Right kidney (tissue), 1 donor: ENCODE measurements at regions not wholly inside any gene's neighbourhood (a gene's known extent, or its start where the extent isn't known, plus 50 kb on each side); places are given as distances from the start of the nearest gene placed in this dataset.

ENCODE experiments used
- DNase-seq: peaks from one replicate; pipeline ENCODE4 v3.0.0-alpha.2; 2016

DNA sequence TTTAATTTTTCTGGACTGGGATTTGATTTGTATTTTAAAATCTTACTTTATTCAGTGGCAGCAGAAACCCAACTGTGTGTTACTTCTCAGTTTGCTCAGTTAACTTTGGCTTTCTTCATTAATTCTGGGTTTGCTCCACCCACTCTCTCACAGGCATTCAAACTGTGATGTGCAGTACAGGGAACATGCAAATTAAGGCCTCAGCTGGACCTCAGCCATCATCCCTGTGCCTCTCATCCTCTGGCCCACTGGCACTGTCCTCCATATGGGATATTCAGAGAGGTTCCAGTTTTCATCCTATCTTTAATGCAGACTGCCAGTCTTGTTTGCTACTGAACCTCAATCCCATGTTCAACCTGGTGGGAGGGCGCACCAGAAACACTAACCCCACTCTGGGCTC, 743.4 kb upstream of the IGFBP3 start:
- DNase-seq: no peak

DNA sequence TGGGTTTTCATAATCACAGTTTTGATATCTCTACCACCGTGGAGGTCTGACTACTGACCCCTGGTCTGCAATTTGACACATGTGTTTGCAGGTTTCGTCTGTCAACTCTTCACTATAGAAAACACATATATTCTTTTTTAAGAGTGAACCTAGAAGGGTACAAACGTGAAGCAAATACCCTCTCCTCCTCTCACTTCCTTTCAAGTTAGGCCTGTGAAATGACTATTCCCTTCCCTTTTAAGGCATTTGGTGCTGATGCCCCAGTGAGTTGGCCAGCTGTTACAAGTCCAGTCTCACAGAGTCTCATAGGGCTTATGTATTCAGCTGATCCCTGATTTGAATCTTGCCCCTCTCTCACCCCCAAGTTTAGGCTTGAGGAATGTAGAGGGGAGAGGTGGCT, 742.0 kb upstream of the IGFBP3 start:
- no peak for DNase-seq

DNA sequence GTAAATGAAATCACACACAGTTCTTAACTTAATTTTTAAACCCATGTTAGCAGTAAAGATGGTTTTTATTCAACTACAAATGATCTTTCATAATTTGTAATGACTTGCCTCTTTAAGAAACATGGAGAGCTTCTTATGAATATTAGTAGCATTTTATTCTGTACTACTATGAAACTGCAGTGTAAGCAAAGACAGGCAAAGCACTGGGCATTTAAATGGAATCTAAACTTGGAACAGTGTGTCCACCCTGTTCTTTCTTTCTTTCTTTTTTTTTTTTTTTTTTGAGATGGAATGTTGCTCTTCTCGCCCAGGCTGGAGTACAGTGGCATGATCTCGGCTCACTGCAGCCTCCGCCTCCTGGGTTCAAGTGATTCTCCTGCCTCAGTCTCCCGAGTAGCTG, 740.4 kb upstream of the IGFBP3 start:
- DNase-seq: no peak

DNA sequence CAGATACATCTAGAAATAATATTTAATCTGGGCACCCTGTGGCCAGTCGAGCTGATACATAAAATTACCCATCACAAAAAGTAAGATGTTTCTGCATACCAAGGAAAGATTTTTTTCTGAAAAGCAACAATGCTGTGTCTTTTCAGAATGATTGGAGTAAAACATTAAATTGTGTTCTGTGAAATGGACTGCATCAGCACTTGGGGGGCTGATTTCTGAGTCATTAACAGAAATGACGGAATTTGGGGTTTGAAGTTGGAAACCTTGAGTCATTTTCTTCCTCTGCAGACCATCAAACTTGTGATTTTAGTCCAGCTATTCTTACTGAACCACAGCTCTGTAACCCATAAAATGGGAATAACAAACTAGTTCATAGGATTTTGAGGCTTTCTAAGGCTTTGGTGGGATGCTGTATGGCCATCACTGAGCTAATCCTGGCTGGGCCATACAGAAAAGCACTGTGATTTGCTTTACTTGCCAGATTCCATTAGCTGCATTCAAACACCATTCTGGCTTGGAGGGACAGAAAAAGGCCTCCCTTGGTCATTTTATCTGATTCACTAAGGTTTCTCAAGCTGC, 739.4 kb upstream of the IGFBP3 start:
- no peak for DNase-seq

DNA sequence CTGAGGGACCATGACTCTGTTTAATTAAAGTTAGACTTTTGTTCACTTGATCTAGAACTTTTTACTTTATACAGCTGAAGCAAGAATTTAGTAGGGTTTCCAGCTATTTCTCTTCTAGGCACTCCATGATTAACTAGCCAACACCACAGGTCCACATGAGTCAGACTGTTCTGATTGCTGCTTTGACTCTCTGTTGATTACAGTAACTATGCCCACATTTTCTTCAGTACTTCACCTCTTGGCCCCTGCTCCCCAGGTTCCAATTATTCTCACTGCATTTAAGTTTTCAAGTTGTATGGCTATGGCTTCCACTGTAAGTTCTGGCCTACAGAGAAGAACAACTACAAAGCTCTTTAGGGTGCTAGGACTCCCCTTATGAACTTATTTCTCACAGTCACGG, 737.2 kb upstream of the IGFBP3 start:
- DNase-seq: no peak

DNA sequence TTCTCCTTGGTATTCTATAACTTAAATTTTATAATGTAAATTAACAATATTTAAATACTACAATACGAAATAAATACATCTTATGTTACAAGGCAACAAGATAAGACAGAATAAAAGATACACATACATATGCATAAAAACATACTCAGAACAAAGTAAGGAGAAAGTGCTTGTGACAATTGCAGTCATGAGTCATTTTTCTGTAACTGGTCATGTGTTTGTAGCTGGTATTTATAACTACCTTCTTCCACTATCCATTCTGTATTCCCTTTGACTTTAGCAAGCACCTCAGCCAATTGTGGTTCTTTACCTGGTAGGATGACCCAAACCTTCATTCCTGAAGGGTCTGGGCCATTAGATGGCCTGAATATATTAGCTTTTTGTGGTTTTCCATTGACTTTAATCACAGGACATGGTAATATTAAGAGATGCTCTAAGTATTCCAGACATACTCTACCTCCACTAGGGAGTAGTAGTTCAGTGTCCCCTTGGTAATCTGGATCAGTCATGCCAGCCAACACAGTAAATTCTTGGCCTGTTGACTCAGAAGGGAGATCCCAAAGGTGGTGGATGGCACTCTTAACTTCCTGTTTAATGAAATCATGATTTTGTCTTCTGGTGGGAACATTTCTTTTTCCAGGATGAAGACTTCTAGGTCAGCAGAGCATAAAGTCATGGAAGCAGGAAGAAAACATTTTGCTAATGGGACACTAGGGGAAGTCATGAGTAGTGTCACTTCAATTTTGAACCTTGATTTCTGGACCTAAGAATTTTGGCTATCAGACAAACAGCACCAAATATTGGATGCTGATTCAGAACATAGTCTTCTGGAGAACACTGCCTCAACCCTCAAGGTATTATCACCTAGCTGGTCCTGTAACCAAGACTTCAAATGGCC, 733.7 kb upstream of the IGFBP3 start:
- DNase-seq: no peak

DNA sequence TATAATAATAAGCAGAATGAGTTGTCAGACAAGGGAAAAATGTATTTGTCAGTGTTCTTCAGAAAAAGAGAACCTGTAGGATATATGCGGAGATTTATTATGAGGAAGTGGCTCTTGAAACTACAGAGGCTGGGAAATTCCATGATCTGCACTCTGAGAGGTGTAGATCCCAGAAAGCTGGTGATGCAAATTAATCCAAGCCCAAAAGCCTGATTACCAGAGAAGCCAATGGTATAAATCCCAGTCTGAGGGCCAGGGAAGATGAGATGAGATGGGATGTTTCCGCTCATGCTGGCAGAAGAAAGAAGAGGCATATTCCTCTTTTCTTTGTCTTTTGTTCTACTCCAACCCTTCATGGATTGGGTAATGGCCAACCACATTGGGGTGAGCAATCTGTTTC, 732.8 kb upstream of the IGFBP3 start:
- DNase-seq: no peak

DNA sequence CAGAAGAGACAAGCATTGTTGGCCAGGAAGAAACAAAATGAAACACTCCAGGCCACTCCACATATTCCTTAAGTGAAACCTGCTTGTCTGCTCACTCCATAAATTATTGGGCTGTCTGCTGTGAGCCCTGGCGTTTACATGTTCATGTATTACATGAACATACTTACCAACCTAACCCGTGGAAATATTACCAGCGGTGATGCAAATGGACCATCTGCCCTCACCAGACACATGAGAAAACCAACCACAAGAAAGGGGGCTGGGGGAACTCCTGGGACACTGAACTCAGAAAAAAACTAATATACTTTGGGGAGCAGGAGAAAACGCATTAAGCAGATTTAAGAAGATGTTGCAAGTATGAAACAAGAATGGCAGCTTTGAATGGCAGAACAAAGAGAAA, 731.2 kb upstream of the IGFBP3 start:
- no peak for DNase-seq

DNA sequence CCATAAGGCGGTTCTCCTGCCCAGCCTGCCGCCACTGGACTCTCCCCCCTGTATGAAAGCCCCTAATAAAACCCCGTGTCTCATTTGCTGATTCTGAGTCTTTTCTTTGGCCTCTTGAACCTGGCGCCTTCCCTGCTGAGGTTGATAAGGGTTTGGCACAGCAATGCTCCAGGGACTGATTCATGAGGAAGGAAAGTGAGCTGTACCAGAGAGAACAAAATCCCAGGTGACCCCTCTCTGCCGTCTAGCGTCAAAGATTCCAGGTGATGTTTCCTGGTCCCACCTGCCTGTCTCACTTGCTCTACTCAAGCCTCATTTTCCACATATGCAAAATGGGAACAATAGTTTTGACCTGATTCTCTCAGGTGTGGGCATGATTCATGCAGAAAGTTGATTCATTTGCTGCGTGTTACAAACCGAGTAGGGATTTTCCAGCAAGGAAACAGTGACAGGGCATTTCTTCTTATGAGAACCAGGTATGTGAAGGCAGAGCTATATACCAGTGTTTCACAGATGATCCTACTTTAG, 730.6 kb upstream of the IGFBP3 start:
- no peak for DNase-seq

DNA sequence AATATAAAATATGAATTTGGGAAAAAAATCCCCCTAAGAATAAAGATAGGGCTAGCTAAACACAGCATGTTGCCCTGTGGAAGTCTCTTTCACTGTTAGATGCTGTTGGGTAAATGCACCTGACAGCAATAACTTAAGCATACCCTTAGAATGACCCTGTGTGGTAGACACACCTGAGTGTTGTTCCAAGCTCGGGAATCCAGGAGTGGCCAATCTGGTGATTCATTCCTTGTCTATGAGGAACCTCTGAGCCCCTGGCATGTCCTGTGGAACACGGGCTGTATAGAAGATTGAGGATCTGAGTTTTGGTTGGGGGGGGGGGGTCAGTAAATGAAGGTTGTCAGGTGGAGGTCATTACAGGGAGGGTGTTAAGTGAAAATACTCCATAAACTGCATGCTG, 730.0 kb upstream of the IGFBP3 start:
- DNase-seq: no peak

DNA sequence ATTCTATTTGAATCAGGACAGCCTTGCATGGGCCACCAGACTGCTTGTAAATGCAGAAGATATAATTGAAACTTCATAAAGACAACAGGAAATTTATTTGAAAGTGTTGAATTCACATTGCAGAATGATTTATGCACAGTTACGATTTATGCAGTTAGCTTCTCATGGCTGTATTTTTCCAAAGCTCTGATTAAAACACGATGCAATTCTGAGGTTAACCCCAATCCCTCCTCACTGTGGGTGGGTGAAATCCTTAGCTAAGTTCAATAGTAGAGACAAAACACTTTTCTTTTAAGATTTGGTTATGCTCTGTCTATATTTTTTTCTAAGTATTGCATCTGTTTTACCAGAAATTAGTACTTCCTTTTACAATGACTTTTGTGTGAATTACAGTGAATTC, 728.8 kb upstream of the IGFBP3 start:
- no peak for DNase-seq

DNA sequence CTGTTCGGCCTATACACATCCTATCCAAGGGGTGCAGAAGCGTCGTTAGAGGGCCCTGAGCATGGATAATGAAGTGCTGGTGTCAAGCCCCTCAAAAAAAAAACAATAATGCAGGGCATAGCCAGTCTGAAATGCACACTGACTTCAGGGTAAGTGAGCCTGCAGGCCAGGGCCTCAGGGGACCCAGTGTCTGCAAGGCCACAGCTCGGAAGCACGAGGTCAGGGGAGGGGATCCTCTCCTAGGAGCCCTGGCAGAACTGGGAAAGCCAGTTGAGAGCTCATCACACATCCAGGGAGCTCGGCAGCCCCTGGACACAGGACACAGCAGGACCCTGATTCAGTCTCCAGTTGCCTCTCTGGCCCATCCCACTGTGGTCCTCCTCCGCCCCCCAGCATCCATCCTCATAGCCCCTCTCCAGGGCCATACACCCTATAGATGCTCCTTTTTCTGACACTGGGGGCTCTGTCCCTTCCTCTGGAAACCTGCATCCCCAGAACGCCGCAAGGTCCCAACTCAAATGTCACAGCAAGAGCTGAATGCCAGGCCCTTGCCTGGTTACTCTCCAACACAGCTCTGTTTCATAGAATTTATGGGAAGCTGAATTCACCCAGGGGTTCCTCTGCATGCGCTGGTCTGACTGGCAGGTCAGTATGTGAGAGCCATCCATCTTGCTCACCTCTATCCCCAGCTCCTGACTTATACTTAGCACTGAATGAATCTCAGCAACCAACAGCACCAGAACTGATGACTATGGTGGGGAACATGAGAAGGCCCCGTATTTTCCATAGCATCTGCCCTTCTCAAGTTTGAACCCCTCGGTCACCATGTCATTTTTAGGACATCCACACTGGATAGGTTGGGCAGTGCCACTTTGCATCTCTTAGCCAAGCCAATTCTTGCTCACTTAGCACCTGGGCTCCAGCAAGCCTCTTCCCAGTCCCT, 717.0 kb upstream of the IGFBP3 start:
- DNase-seq: no peak

DNA sequence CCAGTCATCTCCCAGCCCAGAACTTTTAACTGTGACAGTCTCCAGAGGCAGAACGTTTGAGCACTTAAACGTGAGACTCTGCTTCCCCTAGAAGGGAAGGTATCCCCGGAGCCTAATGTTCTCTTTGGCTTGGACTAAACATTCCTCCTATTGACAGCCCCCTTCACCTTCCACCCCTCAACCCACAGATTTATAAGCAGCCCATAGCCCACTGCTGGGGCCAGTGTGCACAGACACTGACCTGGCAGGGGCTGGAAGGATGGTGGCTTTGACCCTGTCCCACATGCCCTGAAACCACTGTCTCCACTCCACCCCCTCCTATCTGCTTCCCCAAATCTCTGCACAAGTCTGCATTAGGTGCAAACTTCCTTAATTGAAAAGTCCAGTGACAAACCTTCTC, 715.0 kb upstream of the IGFBP3 start:
- no peak for DNase-seq

DNA sequence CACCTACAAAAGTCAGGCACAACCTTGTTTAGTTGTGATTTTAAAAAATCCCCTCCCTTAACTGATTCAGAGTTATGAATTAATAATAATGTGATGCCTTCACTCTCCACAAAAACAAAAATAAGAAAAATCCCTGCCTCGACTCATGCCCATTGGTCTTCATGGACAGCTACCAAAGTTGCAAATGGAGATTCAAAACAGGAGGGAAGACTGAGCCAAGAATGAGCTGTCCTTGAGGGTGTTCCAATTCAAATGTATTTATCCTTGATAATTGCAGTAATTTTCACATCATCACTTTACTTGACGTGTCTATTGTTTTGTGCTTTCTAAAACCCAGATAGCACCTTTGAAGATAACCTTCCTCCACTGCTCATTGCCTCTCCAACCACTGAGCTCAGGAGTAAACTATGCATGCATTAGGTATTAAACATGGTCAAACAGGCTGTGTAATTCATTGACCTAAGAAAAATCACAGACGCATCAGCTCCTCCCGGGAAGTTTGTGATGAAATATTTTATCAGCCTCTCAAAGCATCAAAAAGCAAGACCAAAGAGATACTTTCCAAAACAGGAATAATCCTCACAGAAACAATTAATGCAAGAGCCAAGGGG, 712.7 kb upstream of the IGFBP3 start:
- no peak for DNase-seq

DNA sequence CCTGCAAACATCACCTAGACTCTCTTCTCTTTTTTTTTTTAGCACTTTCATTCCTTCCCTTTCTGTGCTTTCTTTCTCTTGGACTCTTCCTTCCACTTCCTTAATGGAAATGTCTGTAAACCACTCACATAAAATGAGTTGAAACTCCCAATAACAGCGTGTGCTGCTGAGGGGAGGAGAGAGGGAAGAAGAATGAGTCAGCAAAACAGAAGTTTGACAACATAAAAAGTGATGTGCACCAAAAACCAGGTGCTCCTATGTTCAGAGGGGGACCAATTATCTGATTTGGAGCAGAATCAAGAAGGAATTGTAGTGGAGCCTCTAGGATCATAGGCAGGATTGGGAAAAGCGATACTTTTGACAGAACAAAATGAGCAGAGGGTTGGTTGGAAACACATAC, 712.1 kb upstream of the IGFBP3 start:
- DNase-seq: no peak

DNA sequence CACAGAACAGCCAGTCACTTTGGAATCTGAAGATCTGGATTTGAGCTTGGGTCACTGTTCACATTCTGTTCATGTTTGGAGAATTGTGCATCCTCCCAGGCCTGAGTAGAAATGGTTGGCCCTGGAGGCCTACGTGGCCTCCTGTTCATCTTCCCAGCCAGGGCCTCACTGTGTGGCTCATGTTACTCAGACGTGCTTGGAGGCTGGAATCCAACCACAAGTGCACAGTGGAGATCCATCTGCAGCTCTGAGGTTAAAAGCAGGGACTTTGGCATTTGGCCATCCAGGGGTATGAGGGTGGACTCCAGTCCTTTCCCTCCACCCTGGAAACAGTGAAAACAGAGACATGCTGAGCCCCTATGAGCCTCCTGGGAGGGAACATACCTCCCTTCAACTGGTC, 709.0 kb upstream of the IGFBP3 start:
- DNase-seq: no peak

DNA sequence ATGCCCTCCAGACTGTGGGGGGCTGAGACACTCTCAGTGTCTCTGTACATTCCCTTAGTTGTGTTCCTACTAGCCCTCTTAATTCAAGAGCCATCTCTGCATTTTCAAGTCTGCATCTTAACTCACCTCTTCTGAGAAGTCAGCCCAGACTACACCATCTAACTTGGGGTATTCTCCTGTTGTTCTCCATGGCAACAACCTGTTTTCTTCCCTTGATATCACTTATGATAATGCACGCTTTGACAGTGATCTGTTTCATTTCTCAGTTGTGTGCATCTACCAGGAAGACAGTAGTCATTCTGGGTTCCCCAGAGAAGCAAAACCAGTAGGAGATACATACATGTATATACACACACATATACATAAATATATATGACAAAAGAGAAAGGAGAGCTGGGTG, 707.3 kb upstream of the IGFBP3 start:
- DNase-seq: no peak

DNA sequence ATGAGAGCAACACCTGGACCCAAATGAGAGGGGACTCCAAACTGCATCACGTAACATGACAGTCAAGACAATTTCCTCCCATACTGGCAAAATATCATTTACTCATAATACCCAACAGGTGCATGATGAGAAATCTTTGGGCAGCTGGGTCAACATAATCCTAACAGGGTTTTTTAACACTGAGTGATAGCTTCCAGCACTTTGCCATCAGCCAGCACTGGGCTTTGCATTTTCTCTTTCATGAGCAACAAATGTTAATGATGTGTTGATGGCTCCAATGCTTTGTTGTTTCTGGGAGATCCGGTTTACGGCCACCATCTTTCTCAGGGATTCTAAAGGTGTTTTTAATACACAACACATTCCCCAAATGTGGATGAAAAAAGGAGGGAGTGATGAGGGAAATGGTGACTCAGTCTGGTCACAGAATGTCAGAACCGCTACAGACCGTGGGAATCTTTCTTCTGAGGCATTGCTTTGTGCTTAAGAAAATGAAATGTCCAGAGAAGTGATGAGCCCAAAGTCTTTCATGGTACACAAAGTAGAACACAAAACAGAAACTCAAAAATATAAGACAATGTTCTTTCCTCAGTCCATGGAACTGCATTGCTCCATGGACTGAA, 705.7 kb upstream of the IGFBP3 start:
- DNase-seq: no peak

DNA sequence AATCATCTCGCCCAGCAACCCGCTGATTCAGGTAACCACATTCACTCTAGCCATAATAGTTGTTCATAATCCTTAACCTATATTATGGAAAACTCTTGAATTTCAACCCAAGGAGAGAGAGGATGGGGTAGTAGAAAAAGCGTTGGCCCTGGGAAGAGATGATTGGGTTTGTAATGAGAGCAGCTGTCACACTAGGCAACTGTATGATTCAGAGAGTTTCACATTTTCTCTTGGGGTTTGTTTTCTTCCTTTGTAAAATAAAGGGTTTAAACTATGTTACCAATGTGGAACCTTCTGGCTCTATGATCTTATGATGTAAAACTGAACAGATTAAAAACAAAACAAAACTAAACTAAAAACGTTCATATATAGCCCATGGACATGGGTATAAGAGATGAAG, 705.2 kb upstream of the IGFBP3 start:
- DNase-seq: no peak

DNA sequence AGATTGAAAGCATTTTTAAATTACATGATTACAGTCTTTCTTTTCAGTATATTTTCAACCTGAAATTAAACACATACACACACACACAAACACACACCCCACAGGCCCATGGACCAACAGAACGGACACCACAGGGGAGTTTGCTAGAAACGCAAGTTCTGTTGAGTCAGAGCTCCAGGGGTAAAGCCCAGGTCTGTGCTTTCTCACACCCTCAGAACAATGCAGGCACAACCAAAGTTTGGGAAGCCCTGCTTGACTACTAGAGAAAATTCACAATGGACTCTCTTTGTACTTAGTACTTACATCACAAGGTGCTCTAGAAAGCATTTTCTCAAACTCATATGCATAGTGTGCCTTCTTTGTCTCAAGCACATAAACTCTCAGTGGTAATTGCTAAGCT, 704.0 kb upstream of the IGFBP3 start:
- DNase-seq: no peak

DNA sequence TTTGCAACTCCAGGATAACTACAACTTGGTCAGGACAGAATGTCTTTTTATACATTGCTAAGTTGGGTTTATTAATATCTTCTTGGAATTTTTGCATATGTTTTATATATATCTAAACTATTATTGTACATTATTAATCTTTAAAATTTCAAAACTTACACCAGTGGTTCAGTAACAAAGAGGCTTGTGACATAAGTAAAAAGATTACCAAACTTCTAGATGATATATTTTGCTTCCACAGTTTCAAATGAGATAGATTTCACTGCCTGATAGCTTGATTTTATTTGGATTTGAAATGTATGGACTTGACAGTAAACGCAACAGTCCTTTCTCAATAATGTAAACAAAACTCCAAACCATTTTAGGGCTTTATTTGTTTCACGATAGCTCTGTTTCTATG, 701.2 kb upstream of the IGFBP3 start:
- no peak for DNase-seq

DNA sequence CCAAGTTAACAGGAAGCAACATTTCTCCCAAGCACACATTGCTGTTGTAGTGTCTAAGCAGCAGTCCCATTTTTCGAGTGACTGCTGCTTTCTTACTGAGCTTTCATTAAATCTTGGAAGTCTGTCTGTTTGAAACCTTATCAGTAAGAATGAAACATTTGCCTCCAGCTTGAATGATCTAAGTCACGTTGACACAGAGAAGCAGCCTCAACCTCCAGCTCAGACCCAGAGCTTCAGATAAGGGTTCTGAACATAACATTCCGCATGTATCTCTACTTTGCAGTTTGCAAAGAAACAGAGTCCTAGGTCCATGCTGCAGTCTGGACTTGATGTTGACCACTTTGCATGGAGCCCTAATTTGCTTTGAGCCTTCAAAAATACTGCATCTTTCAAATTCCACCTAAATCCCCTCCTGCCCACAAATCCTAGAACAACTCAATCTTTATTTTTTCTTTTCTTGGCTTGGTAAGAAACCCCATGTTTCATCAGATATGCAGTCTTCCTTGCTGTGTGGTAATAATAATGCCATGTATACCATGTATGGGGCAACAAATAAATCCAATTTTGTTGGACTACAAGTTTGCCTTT, 698.7 kb upstream of the IGFBP3 start:
- no peak for DNase-seq
